GM12878 (cell line): ENCODE measurements at regions not wholly inside any gene's neighbourhood (a gene's known extent, or its start where the extent isn't known, plus 50 kb on each side); places are given as distances from the start of the nearest gene placed in this dataset.

Experiments
- ATAC-seq: fragments of 200-7000 bp; cut with Tn5 transposase; 3 replicates; pipeline ENCODE4 v1.9.1; 2020; ENCODE audit warnings: mild to moderate bottlenecking, moderate library complexity
- BruUV-seq: library from RNA; stranded (reverse); fragments of 400-500 nt; replicated peaks from 2 replicates; lab custom pipeline; 2021; lab: Mats Ljungman, UMichigan
- CTCF ChIA-PET: fragments of 300-600 bp; sonication (Branson Sonifier 250); formaldehyde crosslinking; extraction: SDS; loops from one replicate; lab custom pipeline; 2021; ENCODE audit warnings: inconsistent platforms; lab: Yijun Ruan, JAX
- POLR2A ChIA-PET: fragments of 350-600 bp; formaldehyde crosslinking; extraction: SDS; loops from one replicate; lab custom pipeline; 2021; ENCODE audit warnings: inconsistent platforms; lab: Charles Lee
- RAD21 ChIA-PET: fragments of 300-600 bp; sonication (Branson Sonifier 250); formaldehyde crosslinking; loops from one replicate; lab custom pipeline; 2023; ENCODE audit warnings: antibody characterized with exemption; ENCODE audit not compliant: unreplicated experiment; lab: Charles Lee
- SMC1A ChIA-PET: fragments of 300-600 bp; sonication (Branson Sonifier 250); formaldehyde crosslinking; loops from one replicate; lab custom pipeline; 2023; ENCODE audit not compliant: unreplicated experiment, uncharacterized antibody; lab: Charles Lee
- DNase-seq: peaks from one replicate; pipeline ENCODE4 v3.0.0-alpha.2; 2011; ENCODE audit warnings: low read depth, low spot score
- FAIRE-seq: peaks from 3 replicates; lab custom pipeline; 2011; peaks lifted over from hg19 to GRCh38; lab: Jason Lieb, UNC
- H2AFZ ChIP-seq: 2 replicates; pipeline ENCODE4 v1.6.0; 2011; ENCODE audit warnings: low read depth, low read length, control low read depth; ENCODE audit not compliant: control insufficient read depth
- H3K27ac ChIP-seq: 2 replicates; pipeline ENCODE4 v1.5.1; 2011; ENCODE audit warnings: control low read depth; ENCODE audit not compliant: control insufficient read depth, insufficient read depth
- H3K27me3 ChIP-seq, 2 experiments: replicated peaks in 1 of 2; 2 replicates each; pipeline versions ENCODE4 v1.6.0 to v1.6.1; 2011; ENCODE audit warnings: low read length in 1 of 2; ENCODE audit not compliant: control insufficient read depth in 2 of 2, insufficient read depth in 2 of 2
- H3K36me3 ChIP-seq, 2 experiments: 2 replicates each; pipeline ENCODE4 v1.5.1; 2011; ENCODE audit warnings: low read length in 1 of 2; ENCODE audit not compliant: control insufficient read depth in 2 of 2, insufficient read depth in 2 of 2
- H3K4me1 ChIP-seq: 2 replicates; pipeline ENCODE4 v1.6.1; 2011; ENCODE audit warnings: mild to moderate bottlenecking, low read length, moderate library complexity, mixed read lengths; ENCODE audit not compliant: control insufficient read depth, insufficient read depth
- H3K4me2 ChIP-seq: 2 replicates; pipeline ENCODE4 v1.6.0; 2011; ENCODE audit warnings: control low read depth; ENCODE audit not compliant: control insufficient read depth, insufficient read depth
- H3K4me3 ChIP-seq: fragments of 200-600 bp; sonication (generic); 2 replicates; pipeline ENCODE4 v1.5.1; 2016
- H3K79me2 ChIP-seq: 2 replicates; pipeline ENCODE4 v1.6.0; 2011; ENCODE audit warnings: low read length; ENCODE audit not compliant: control insufficient read depth, insufficient read depth
- H3K9ac ChIP-seq: 2 replicates; pipeline ENCODE4 v1.8.0; 2011; ENCODE audit warnings: low read length, control low read depth, mixed read lengths; ENCODE audit not compliant: control insufficient read depth, insufficient read depth
- H3K9me3 ChIP-seq: replicated peaks from 3 replicates; pipeline ENCODE4 v1.5.1; 2011; ENCODE audit warnings: mild to moderate bottlenecking, low read length; ENCODE audit not compliant: control insufficient read depth, insufficient read depth
- H4K20me1 ChIP-seq: 2 replicates; pipeline ENCODE4 v1.6.0; 2011; ENCODE audit not compliant: control insufficient read depth, insufficient read depth
- BACH1 ChIP-seq: fragments of 450-650 bp; IDR thresholded peaks from 2 replicates; pipeline ENCODE4 v1.6.1; 2017; ENCODE audit warnings: mild to moderate bottlenecking, borderline replicate concordance
- CHD2 ChIP-seq: IDR thresholded peaks from 2 replicates; pipeline ENCODE4 v1.6.1; 2011; ENCODE audit warnings: low read depth, low read length, improper control_type of control experiment, borderline replicate concordance
- HSF1 ChIP-seq: fragments of 150-350 bp; IDR thresholded peaks from 2 replicates; pipeline ENCODE4 v1.6.1; 2014; ENCODE audit warnings: mild to moderate bottlenecking, low read depth, low read length
- KAT2A ChIP-seq: conservative IDR thresholded peaks from 2 replicates; pipeline ENCODE4 v1.6.1; 2011; ENCODE audit warnings: low read depth, low read length; ENCODE audit not compliant: control insufficient read depth
- MXI1 ChIP-seq: fragments of 150-350 bp; IDR thresholded peaks from 2 replicates; pipeline ENCODE4 v1.6.1; 2011; ENCODE audit warnings: low read depth, mild to moderate bottlenecking, inconsistent platforms, low read length, improper control_type of control experiment
- NFXL1 ChIP-seq: fragments of 450-650 bp; IDR thresholded peaks from 2 replicates; pipeline ENCODE4 v1.6.1; 2017; ENCODE audit warnings: antibody characterized with exemption, mild to moderate bottlenecking, borderline replicate concordance
- RCOR1 ChIP-seq: conservative IDR thresholded peaks from 2 replicates; pipeline ENCODE4 v1.6.1; 2012; ENCODE audit warnings: low read depth, low read length, improper control_type of control experiment
- ZZZ3 ChIP-seq: IDR thresholded peaks from 2 replicates; pipeline ENCODE4 v1.6.1; 2011; ENCODE audit warnings: low read depth; ENCODE audit not compliant: control insufficient read depth, insufficient read length
- WGBS: methylation state at CpG from one replicate; pipeline ENCODE4 v1.1.6; 2016; ENCODE audit warnings: low lambda C conversion rate; ENCODE audit not compliant: insufficient replicate concordance, insufficient coverage; ENCODE audit errors: missing lambda C conversion rate; 5-methylcytosine and 5-hydroxymethylcytosine counted together
- in situ Hi-C: fragments of 300-500 bp; cut with MboI; formaldehyde crosslinking; loops from 9 replicates; pipeline ENCODE4 v1.14.3; 2018; ENCODE audit warnings: mixed read lengths
- intact Hi-C: fragments of 100-400 bp; cut with micrococcal nuclease; formaldehyde crosslinking; loops from one replicate; pipeline ENCODE4 v1.14.2; 2022; ENCODE audit not compliant: unreplicated experiment

DNA sequence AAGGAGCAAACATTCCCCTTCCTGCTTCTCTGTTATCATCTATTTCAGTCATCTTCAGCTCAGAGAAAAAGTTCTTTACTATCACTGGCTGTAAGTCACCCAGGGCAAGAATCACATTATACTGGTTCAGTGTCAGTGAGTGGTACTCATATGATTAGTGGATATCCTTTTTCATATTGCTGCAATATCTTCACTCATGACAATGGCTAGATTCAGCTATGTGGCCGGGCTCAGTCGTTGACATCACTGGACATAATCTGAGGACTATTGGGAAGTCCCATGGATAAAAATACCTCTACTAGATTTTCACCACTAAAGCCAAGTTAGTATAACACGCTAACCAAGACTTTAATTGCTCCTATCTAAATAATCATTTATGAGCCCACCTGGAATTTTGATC lies 91.3 kb upstream of the UBE2E2 start:
- H3K4me2 ChIP-seq, result no peak overlapping the region
- H3K9ac ChIP-seq, result no peak overlapping the region
- SMC1A ChIA-PET, result interaction anchor here (1.0 kb wide), 1 partner anchor 442 kb away, joined by 3 read pairs; no protein-coding TSS in a partner anchor
- H3K27me3 ChIP-seq, result no peaks in the 10 kb centered on the region
- BruUV-seq, result no TSS peak
- CTCF ChIA-PET, result interaction anchor here (0.6 kb wide), 1 partner anchor 1042 kb away, joined by 3 read pairs; no protein-coding TSS in a partner anchor
- DNase-seq (no peak), FAIRE-seq (no peak), ATAC-seq (no peak; the same call in 2 of the 3 replicates)
- H3K9me3 ChIP-seq, result no peaks in the 10 kb centered on the region
- in situ Hi-C loops (no loop called here), intact Hi-C loops (no loop called here)
- no peak overlapping the region for H3K4me3 ChIP-seq
- RAD21 ChIA-PET, result no interaction called here
- POLR2A ChIA-PET, result no interaction called here
- no peaks in the 10 kb centered on the region for H3K36me3 ChIP-seq
- WGBS, result 61% methylated on average over 3 of the region's 3 CpGs
- no peaks in the 10 kb centered on the region for H4K20me1 ChIP-seq
- no peak for TF ChIP-seq BACH1
- TF ChIP-seq HSF1, result no peak
- no peak for TF ChIP-seq ZZZ3
- TF ChIP-seq RCOR1, result no peak
- no peak for TF ChIP-seq NFXL1
- no peak for TF ChIP-seq KAT2A
- no peak for TF ChIP-seq MXI1
- TF ChIP-seq CHD2, result no peak
- TF ChIP-seq, all 136 proteins: peak for 0
- no peak overlapping the region for H3K27ac ChIP-seq
- H3K4me1 ChIP-seq, result no peaks in the 10 kb centered on the region
- H2AFZ ChIP-seq, result no peak overlapping the region
- no peaks in the 10 kb centered on the region for H3K79me2 ChIP-seq
